ENCODE measurements at regions not wholly inside any gene's neighbourhood (a gene's known extent, or its start where the extent isn't known, plus 50 kb on each side); places are given as distances from the start of the nearest gene placed in this dataset.

DNA sequence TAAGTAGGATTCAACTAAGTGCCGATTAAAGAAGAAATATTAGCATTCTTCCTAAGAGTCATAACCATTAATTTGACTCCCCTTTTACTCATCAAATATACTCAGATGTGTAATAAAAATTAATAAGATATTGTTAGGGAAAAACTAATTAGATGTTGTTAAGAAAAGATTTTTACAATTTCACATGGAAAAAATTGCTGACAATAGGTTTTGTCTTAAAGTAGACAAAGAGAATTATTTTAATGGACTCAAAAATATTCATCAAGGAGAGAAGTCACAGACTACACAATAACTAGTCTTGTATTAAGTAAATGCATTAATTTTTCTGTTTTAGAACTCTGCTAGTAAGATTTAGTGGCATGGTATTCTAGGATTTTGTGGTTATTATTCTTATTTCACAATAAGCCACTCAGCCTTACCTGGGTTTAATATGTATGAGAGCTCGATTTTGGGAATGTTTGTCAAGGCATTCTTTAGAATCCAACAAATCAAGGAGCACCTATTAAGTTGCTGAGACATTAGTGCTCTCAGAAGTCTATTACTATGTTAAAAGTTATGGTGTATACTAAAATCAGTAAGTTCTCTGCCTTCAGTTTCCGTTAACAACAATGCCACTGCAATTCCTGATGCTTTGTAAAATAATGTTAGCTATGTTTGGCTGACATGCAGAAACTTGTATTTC, 110.2 kb upstream of the UGT8 start:
- H3K9ac ChIP-seq = no peak overlapping the region
- H3K9me3 ChIP-seq (ENCODE audit: low read depth) = no peaks in the 10 kb centered on the region
- no peaks in the 10 kb centered on the region for H3K27me3 ChIP-seq
- Mint-ChIP-seq H3K36me3 (no peaks in the 10 kb centered on the region), H3K9me3 (no peaks in the 10 kb centered on the region), H3K4me1 (no peaks in the 10 kb centered on the region), H3K27ac (no peak overlapping the region), H3K27me3 (ENCODE audit: insufficient read depth, low read depth) (peaks cover 2% of the 10 kb centered on the region), H3K4me3 (no peak overlapping the region)
- no peaks in the 10 kb centered on the region for H3K79me2 ChIP-seq (ENCODE audit: low read depth)
- no peak overlapping the region for H3K27ac ChIP-seq
- H2AFZ ChIP-seq (replicated peaks) = no peak overlapping the region
- no peak for DNase-seq (ENCODE audit: low spot score)
- H3K4me3 ChIP-seq = no peak overlapping the region
- no peaks in the 10 kb centered on the region for H4K20me1 ChIP-seq (ENCODE audit: low read depth)
- H3K4me2 ChIP-seq = no peak overlapping the region
- TF ChIP-seq, protein P1, sequence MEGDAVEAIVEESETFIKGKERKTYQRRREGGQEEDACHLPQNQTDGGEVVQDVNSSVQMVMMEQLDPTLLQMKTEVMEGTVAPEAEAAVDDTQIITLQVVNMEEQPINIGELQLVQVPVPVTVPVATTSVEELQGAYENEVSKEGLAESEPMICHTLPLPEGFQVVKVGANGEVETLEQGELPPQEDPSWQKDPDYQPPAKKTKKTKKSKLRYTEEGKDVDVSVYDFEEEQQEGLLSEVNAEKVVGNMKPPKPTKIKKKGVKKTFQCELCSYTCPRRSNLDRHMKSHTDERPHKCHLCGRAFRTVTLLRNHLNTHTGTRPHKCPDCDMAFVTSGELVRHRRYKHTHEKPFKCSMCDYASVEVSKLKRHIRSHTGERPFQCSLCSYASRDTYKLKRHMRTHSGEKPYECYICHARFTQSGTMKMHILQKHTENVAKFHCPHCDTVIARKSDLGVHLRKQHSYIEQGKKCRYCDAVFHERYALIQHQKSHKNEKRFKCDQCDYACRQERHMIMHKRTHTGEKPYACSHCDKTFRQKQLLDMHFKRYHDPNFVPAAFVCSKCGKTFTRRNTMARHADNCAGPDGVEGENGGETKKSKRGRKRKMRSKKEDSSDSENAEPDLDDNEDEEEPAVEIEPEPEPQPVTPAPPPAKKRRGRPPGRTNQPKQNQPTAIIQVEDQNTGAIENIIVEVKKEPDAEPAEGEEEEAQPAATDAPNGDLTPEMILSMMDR (IDR thresholded peaks at IDR 0.05) = no peak
- no peak for TF ChIP-seq EZH2phosphoT487 (IDR thresholded peaks at IDR 0.05)
- no peak for TF ChIP-seq EZH2 (IDR thresholded peaks at IDR 0.05)
- H3K4me1 ChIP-seq = no peaks in the 10 kb centered on the region
- H3K36me3 ChIP-seq = no peaks in the 10 kb centered on the region
- no peaks in the 10 kb centered on the region for H3F3A ChIP-seq (ENCODE audit: low read depth)

DNA sequence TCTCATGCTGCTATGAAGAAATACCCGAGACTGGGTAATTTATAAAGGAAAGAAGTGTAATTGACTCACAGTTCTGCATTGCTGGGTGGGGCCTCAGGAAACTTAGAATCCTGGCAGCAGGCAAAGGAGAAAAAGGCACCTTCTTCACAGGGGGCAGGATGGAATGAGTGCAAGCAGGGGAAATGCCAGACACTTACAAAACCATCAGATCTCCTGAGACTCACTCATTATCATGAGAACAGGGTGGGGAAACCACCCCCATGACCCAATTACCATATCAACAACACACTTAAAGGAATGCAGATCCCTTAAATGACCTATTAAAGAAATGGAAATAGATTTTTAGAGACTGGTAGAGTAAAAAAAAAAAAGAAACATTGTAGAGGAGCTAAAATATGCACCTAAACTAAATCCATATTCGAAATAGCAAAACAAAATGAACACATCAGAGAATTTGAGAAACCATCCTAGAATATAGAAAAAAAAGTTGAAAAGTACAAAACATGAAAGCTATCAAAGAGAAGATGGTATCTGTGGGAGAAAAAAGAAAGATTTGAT, 104.3 kb upstream of the UGT8 start:
- no peak overlapping the region for H3K9ac ChIP-seq
- Mint-ChIP-seq H3K36me3 (no peaks in the 10 kb centered on the region), H3K27ac (no peak overlapping the region), H3K4me3 (no peak overlapping the region), H3K9me3 (peaks cover 4% of the 10 kb centered on the region), H3K4me1 (no peaks in the 10 kb centered on the region), H3K27me3 (ENCODE audit: insufficient read depth, low read depth) (peaks cover 2% of the 10 kb centered on the region)
- no peaks in the 10 kb centered on the region for H3F3A ChIP-seq (ENCODE audit: low read depth)
- no peaks in the 10 kb centered on the region for H3K9me3 ChIP-seq (ENCODE audit: low read depth)
- H3K4me3 ChIP-seq = no peak overlapping the region
- H3K36me3 ChIP-seq = no peaks in the 10 kb centered on the region
- no peak overlapping the region for H3K4me2 ChIP-seq
- no peak overlapping the region for H2AFZ ChIP-seq (replicated peaks)
- no peak for TF ChIP-seq EZH2 (IDR thresholded peaks at IDR 0.05)
- no peak for TF ChIP-seq EZH2phosphoT487 (IDR thresholded peaks at IDR 0.05)
- TF ChIP-seq, protein P1 (IDR thresholded peaks at IDR 0.05) = no peak
- no peak for DNase-seq (ENCODE audit: low spot score)
- no peaks in the 10 kb centered on the region for H3K4me1 ChIP-seq
- H3K27me3 ChIP-seq = no peaks in the 10 kb centered on the region
- H3K79me2 ChIP-seq (ENCODE audit: low read depth) = no peaks in the 10 kb centered on the region
- no peaks in the 10 kb centered on the region for H4K20me1 ChIP-seq (ENCODE audit: low read depth)
- no peak overlapping the region for H3K27ac ChIP-seq

DNA sequence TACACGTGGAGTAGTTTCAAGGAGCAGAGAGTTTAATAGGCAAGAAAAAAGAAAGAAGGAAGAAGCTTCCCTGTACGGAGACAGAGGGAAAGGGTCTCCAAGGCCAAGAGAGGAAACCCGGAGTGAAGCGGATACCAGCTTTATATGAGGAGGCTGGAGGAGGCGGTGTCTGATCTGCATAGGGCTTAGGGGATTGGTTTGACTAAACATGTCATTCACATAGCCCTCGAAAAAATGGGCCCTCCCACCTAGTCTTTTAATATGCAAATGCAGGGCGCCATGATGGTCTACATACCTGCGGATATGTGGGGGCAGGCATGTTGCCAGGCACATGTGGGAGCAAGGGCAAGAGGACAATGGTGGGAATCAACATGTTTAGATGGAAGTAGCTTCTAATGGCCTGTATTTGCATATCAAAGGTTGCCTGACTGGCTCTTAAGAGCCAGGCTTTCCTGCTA, 103.1 kb upstream of the UGT8 start:
- H3K27ac ChIP-seq = no peak overlapping the region
- no peak overlapping the region for H3K9ac ChIP-seq
- H3K79me2 ChIP-seq (ENCODE audit: low read depth) = no peaks in the 10 kb centered on the region
- peaks cover 4% of the 10 kb centered on the region for H3K9me3 Mint-ChIP-seq
- H4K20me1 ChIP-seq (ENCODE audit: low read depth) = no peaks in the 10 kb centered on the region
- no peaks in the 10 kb centered on the region for H3K36me3 ChIP-seq
- H3K4me3 ChIP-seq = no peak overlapping the region
- DNase-seq (ENCODE audit: low spot score) = peak; percentile 31
- H3K9me3 ChIP-seq (ENCODE audit: low read depth) = no peaks in the 10 kb centered on the region
- H3K4me1 ChIP-seq = no peaks in the 10 kb centered on the region
- no peak overlapping the region for H3K4me2 ChIP-seq
- no peak overlapping the region for H3K4me3 Mint-ChIP-seq
- no peaks in the 10 kb centered on the region for H3K27me3 ChIP-seq
- H3F3A ChIP-seq (ENCODE audit: low read depth) = no peaks in the 10 kb centered on the region
- no peaks in the 10 kb centered on the region for H3K36me3 Mint-ChIP-seq
- no peaks in the 10 kb centered on the region for H3K4me1 Mint-ChIP-seq
- H3K27me3 Mint-ChIP-seq (ENCODE audit: insufficient read depth, low read depth) = peaks cover 2% of the 10 kb centered on the region
- no peak overlapping the region for H3K27ac Mint-ChIP-seq
- TF ChIP-seq, protein P1 (IDR thresholded peaks at IDR 0.05) = no peak
- TF ChIP-seq EZH2 (IDR thresholded peaks at IDR 0.05) (no peak), EZH2phosphoT487 (IDR thresholded peaks at IDR 0.05) (no peak)
- peak overlapping the region; percentile 83 for H2AFZ ChIP-seq (replicated peaks)
